K562 (cell line): ENCODE measurements at regions not wholly inside any gene's neighbourhood (a gene's known extent, or its start where the extent isn't known, plus 50 kb on each side); places are given as distances from the start of the nearest gene placed in this dataset.

Source experiments
- ATAC-seq: fragments of 200-7000 bp; cut with Tn5 transposase; 3 replicates; pipeline ENCODE4 v1.9.1; 2020; ENCODE audit warnings: moderate library complexity
- BruUV-seq: library from RNA; stranded (reverse); fragments of 400-500 nt; replicated peaks from 2 replicates; lab custom pipeline; 2021; lab: Mats Ljungman, UMichigan
- CTCF ChIA-PET: fragments of 300-600 bp; formaldehyde crosslinking; extraction: SDS; loops from one replicate; lab custom pipeline; 2021; ENCODE audit warnings: low intra/inter-chr PET ratio; lab: Yijun Ruan, JAX
- POLR2A ChIA-PET: fragments of 300-600, 350-650 bp; sonication (Branson Sonifier 250); formaldehyde crosslinking; extraction: SDS; loops from one replicate; lab custom pipeline; 2021; ENCODE audit warnings: antibody characterized with exemption, inconsistent platforms; lab: Yijun Ruan, JAX
- DNase-seq, 4 experiments: peaks; one replicate each; pipeline versions ENCODE4 v3.0.0 to v3.0.0-alpha.2; 2011 to 2018; ENCODE audit warnings: low spot score in 3 of 4, mixed read lengths in 3 of 4; ENCODE audit errors: extremely low read depth in 1 of 4
- FAIRE-seq: peaks from 2 replicates; lab custom pipeline; 2011; peaks lifted over from hg19 to GRCh38; lab: Jason Lieb, UNC
- H2AFZ ChIP-seq: 2 replicates; pipeline ENCODE4 v1.6.0; 2011; ENCODE audit warnings: low read depth, low read length, control low read depth, inconsistent platforms
- H3K27ac ChIP-seq: fragments of 200-600 bp; 3 replicates; pipeline ENCODE4 v1.8.0; 2011; ENCODE audit warnings: low read depth, mild to moderate bottlenecking, control low read depth, inconsistent platforms, low read length, moderate library complexity, mixed read lengths; ENCODE audit errors: extremely low read depth
- H3K27me3 ChIP-seq, 2 experiments: fragments of 300-600 bp in 1 of 2; 2 replicates in 1 of 2; 3 replicates in 1 of 2; pipeline versions ENCODE4 v1.6.0 to v1.8.0; 2011; ENCODE audit warnings: inconsistent platforms in 2 of 2, low read length in 2 of 2, mild to moderate bottlenecking in 1 of 2, mixed read lengths in 1 of 2, moderate library complexity in 1 of 2; ENCODE audit not compliant: control insufficient read depth in 2 of 2, insufficient read depth in 2 of 2
- H3K36me3 ChIP-seq: fragments of 300-600 bp; 3 replicates; pipeline ENCODE4 v1.8.0; 2011; ENCODE audit warnings: mild to moderate bottlenecking, low read length, inconsistent platforms; ENCODE audit not compliant: control insufficient read depth, insufficient read depth
- H3K4me1 ChIP-seq, 2 experiments: fragments of 200-600 bp in 1 of 2; replicated peaks in 1 of 2; 2 replicates in 1 of 2; 3 replicates in 1 of 2; pipeline versions ENCODE4 v1.5.1 to v1.8.0; 2011; ENCODE audit warnings: inconsistent platforms in 2 of 2, low read length in 2 of 2, mild to moderate bottlenecking in 1 of 2, mixed read lengths in 1 of 2, moderate library complexity in 1 of 2; ENCODE audit not compliant: control insufficient read depth in 2 of 2, insufficient read depth in 2 of 2
- H3K4me2 ChIP-seq: 2 replicates; pipeline ENCODE4 v1.6.1; 2011; ENCODE audit warnings: low read length, control low read depth, inconsistent platforms, mixed read lengths; ENCODE audit not compliant: insufficient read depth
- H3K4me3 ChIP-seq: fragments of 200-600 bp; sonication (generic), shearing (Covaris generic); 2 replicates; pipeline ENCODE4 v1.5.1; 2016; ENCODE audit warnings: control low read depth, inconsistent platforms
- H3K79me2 ChIP-seq: fragments of 200-600 bp; 3 replicates; pipeline ENCODE4 v1.8.0; 2011; ENCODE audit warnings: low read length, inconsistent platforms; ENCODE audit not compliant: control insufficient read depth, insufficient read depth
- H3K9ac ChIP-seq, 2 experiments: 2 replicates each; pipeline versions ENCODE4 v1.6.0 to v1.6.1; 2011; ENCODE audit warnings: low read depth in 2 of 2, low read length in 2 of 2, control low read depth in 1 of 2, inconsistent platforms in 1 of 2, mild to moderate bottlenecking in 1 of 2, mixed read lengths in 1 of 2; ENCODE audit not compliant: insufficient read depth in 1 of 2
- H3K9me1 ChIP-seq: one replicate; pipeline ENCODE4 v1.6.0; 2011; ENCODE audit warnings: inconsistent platforms, mild to moderate bottlenecking, low read length, moderate library complexity; ENCODE audit not compliant: control insufficient read depth, insufficient read depth
- H3K9me3 ChIP-seq: replicated peaks from 2 replicates; pipeline ENCODE4 v1.5.1; 2011; ENCODE audit warnings: low read depth, low read length, inconsistent platforms; ENCODE audit not compliant: control insufficient read depth, insufficient read depth
- H4K20me1 ChIP-seq: replicated peaks from 2 replicates; pipeline ENCODE4 v1.6.1; 2011; ENCODE audit warnings: low read length, inconsistent platforms, mixed read lengths; ENCODE audit not compliant: control insufficient read depth, insufficient read depth
- ATF1 ChIP-seq, 2 experiments: fragments of 450-650 bp in 1 of 2; IDR thresholded peaks; 2 replicates each; pipeline ENCODE4 v1.6.1; 2016; ENCODE audit warnings: missing compliant biosample characterization in 1 of 2, missing genetic modification characterization in 1 of 2
- E2F3 ChIP-seq: fragments of 250-450 bp; sonication (Bioruptor Pico); IDR thresholded peaks from 2 replicates; pipeline ENCODE4 v1.4.0; 2020; ENCODE audit warnings: mild to moderate bottlenecking
- EP300 ChIP-seq: IDR thresholded peaks from 2 replicates; pipeline ENCODE4 v1.6.1; 2012; ENCODE audit warnings: low read length, improper control_type of control experiment
- GABPB2 ChIP-seq: fragments of 250-450 bp; sonication (Bioruptor Pico); conservative IDR thresholded peaks from 2 replicates; pipeline ENCODE4 v1.5.1; 2021; ENCODE audit warnings: mild to moderate bottlenecking
- GTF2B ChIP-seq: IDR thresholded peaks from 2 replicates; pipeline ENCODE4 v1.6.1; 2011; ENCODE audit not compliant: insufficient read length; ENCODE audit errors: extremely low read depth
- HNRNPL ChIP-seq: fragments of 200-400 bp; formaldehyde crosslinking; IDR thresholded peaks from 2 replicates; pipeline ENCODE4 v1.6.1; 2017; ENCODE audit warnings: low read depth, mild to moderate bottlenecking, low read length
- NFE2L1 ChIP-seq: fragments of 450-650 bp; IDR thresholded peaks from 2 replicates; pipeline ENCODE4 v1.6.1; 2016; ENCODE audit warnings: missing genetic modification characterization, low read depth, mild to moderate bottlenecking, missing compliant biosample characterization, moderate library complexity, borderline replicate concordance
- SRF ChIP-seq, 2 experiments: fragments of 250-450, 450-650 bp in 1 of 2; sonication (Bioruptor Pico) in 1 of 2; sonication (generic) in 1 of 2; formaldehyde crosslinking; IDR thresholded peaks; 2 replicates each; pipeline versions ENCODE4 v1.5.0 to v1.5.1; 2020 to 2022; ENCODE audit warnings: mild to moderate bottlenecking in 1 of 2, missing genetic modification reagents in 1 of 2
- TCF15 ChIP-seq: fragments of 250-450 bp; sonication (Bioruptor Pico); IDR thresholded peaks from 2 replicates; pipeline ENCODE4 v1.8.0; 2022; ENCODE audit warnings: moderate library complexity, mild to moderate bottlenecking, inconsistent platforms
- TSHZ1 ChIP-seq: fragments of 250-450 bp; sonication (Bioruptor Pico); IDR thresholded peaks from 2 replicates; pipeline ENCODE4 v1.4.0; 2020; ENCODE audit warnings: mild to moderate bottlenecking, moderate library complexity
- ZBTB7A ChIP-seq: IDR thresholded peaks from 2 replicates; pipeline ENCODE4 v1.6.1; 2011; ENCODE audit warnings: low read depth, mild to moderate bottlenecking, low read length, moderate library complexity, borderline replicate concordance; ENCODE audit not compliant: control insufficient read depth
- ZNF143 ChIP-seq: sonication (generic); formaldehyde crosslinking; IDR thresholded peaks from 2 replicates; pipeline ENCODE4 v1.9.0; 2022; ENCODE audit warnings: mild to moderate bottlenecking, missing genetic modification reagents
- ZNF444 ChIP-seq: fragments of 250-450 bp; sonication (Bioruptor Pico); IDR thresholded peaks from 2 replicates; pipeline ENCODE4 v1.4.0; 2020; ENCODE audit warnings: mild to moderate bottlenecking, moderate library complexity
- WGBS: fragments of 100-300 bp; shearing (Covaris generic); methylation state at CpG from one replicate; pipeline ENCODE4 v1.1.6; 2016; ENCODE audit warnings: low coverage, mixed read lengths; ENCODE audit not compliant: insufficient coverage; ENCODE audit errors: missing lambda C conversion rate; 5-methylcytosine and 5-hydroxymethylcytosine counted together
- in situ Hi-C: fragments of 300-500 bp; cut with MboI; formaldehyde crosslinking; loops from 4 replicates; pipeline ENCODE4 v1.15.0; 2018; ENCODE audit warnings: inconsistent platforms, mixed read lengths
- intact Hi-C: fragments of 100-400 bp; cut with micrococcal nuclease; formaldehyde crosslinking; loops from 2 replicates; pipeline ENCODE4 v1.14.2; 2022

- WGBS: 6% methylated on average over 3 of the region's 3 CpGs
- H3K4me3 ChIP-seq: no peak overlapping the region
- no peaks in the 10 kb centered on the region for H3K9me1 ChIP-seq
- no peaks in the 10 kb centered on the region for H3K4me1 ChIP-seq
- H3K9me3 ChIP-seq: no peaks in the 10 kb centered on the region
- no peaks in the 10 kb centered on the region for H3K79me2 ChIP-seq
- FAIRE-seq: no peak
- H3K4me2 ChIP-seq: no peak overlapping the region
- H3K36me3 ChIP-seq: no peaks in the 10 kb centered on the region
- no peak for ATAC-seq
- H4K20me1 ChIP-seq: no peaks in the 10 kb centered on the region
- no peaks in the 10 kb centered on the region for H3K27me3 ChIP-seq
- in situ Hi-C loops (no loop called here), intact Hi-C loops (no loop called here)
- no peak for DNase-seq
- no peak overlapping the region for H2AFZ ChIP-seq
- no peak overlapping the region for H3K27ac ChIP-seq
- H3K9ac ChIP-seq: no peak overlapping the region
- no TSS peak for BruUV-seq
- no peak for TF ChIP-seq HNRNPL
- no peak for TF ChIP-seq TCF15 (CRISPR knock-in tag)
- TF ChIP-seq TSHZ1: no peak
- TF ChIP-seq GTF2B: no peak
- TF ChIP-seq SRF (CRISPR knock-in tag; IDR thresholded peaks at IDR 0.05): no peak
- no peak for TF ChIP-seq EP300
- no peak for TF ChIP-seq GABPB2 (CRISPR knock-in tag)
- no peak for TF ChIP-seq NFE2L1
- no peak for TF ChIP-seq ATF1 (CRISPR knock-in tag; IDR thresholded peaks at IDR 0.05)
- TF ChIP-seq ATF1 (tag; IDR thresholded peaks at IDR 0.05): no peak
- no peak for TF ChIP-seq E2F3 (CRISPR knock-in tag)
- no peak for TF ChIP-seq ZNF444
- no peak for TF ChIP-seq ZNF143
- TF ChIP-seq ZBTB7A: no peak
- CTCF ChIA-PET: no interaction called here
- POLR2A ChIA-PET: no interaction called here
Observed at GRCh38 chr11:90770007-90770406, 547.2 kb upstream of the CHORDC1 start.
